ENCODE measurements at regions not wholly inside any gene's neighbourhood (a gene's known extent, or its start where the extent isn't known, plus 50 kb on each side); places are given as distances from the start of the nearest gene placed in this dataset.

GRCh38 chr9:81266674-81267073 is 422.7 kb downstream of the TLE1 start:
- no peaks in the 10 kb centered on the region for H3K79me2 ChIP-seq
- no peak overlapping the region for H3K27ac ChIP-seq
- H3K27me3 ChIP-seq: no peaks in the 10 kb centered on the region
- no peak overlapping the region for H2AFZ ChIP-seq
- H3K9me3 ChIP-seq (ENCODE audit: low read depth): no peaks in the 10 kb centered on the region
- H3K4me1 ChIP-seq (ENCODE audit: insufficient read depth): no peaks in the 10 kb centered on the region
- H3K9me2 ChIP-seq (replicated peaks; ENCODE audit: insufficient read depth): no peaks in the 10 kb centered on the region
- no peak overlapping the region for H3K4me2 ChIP-seq
- no peak for TF ChIP-seq EZH2phosphoT487 (IDR thresholded peaks at IDR 0.05; ENCODE audit: low read depth, severe bottlenecking, unreplicated experiment)
- TF ChIP-seq CTCF (IDR thresholded peaks at IDR 0.05; ENCODE audit: poor library complexity): no peak
- TF ChIP-seq EZH2 (IDR thresholded peaks at IDR 0.05; ENCODE audit: borderline replicate concordance): no peak
- no peak for DNase-seq (ENCODE audit: low spot score)
- H3K4me3 ChIP-seq: no peak overlapping the region
- H4K20me1 ChIP-seq (ENCODE audit: insufficient read depth, poor library complexity, severe bottlenecking): no peaks in the 10 kb centered on the region
- no peaks in the 10 kb centered on the region for H3K36me3 ChIP-seq (replicated peaks; ENCODE audit: insufficient read depth, low read depth)

- H3K4me1 ChIP-seq (ENCODE audit: insufficient read depth): no peaks in the 10 kb centered on the region
- H3K36me3 ChIP-seq (replicated peaks; ENCODE audit: insufficient read depth, low read depth): no peaks in the 10 kb centered on the region
- H4K20me1 ChIP-seq (ENCODE audit: insufficient read depth, poor library complexity, severe bottlenecking): no peaks in the 10 kb centered on the region
Measured at GRCh38 chr9:81266086-81266485, 423.3 kb downstream of the TLE1 start.

GRCh38 chr9:81264516-81264915 is 424.8 kb downstream of the TLE1 start:
- Histone ChIP-seq H3K27ac (no peak overlapping the region), H3K4me3 (no peak overlapping the region), H3K36me3 (replicated peaks; ENCODE audit: insufficient read depth, low read depth) (no peaks in the 10 kb centered on the region), H3K4me1 (ENCODE audit: insufficient read depth) (no peaks in the 10 kb centered on the region), H4K20me1 (ENCODE audit: insufficient read depth, poor library complexity, severe bottlenecking) (no peaks in the 10 kb centered on the region), H3K79me2 (no peaks in the 10 kb centered on the region), H3K9me3 (ENCODE audit: low read depth) (no peaks in the 10 kb centered on the region), H2AFZ (no peak overlapping the region), H3K27me3 (no peaks in the 10 kb centered on the region), H3K4me2 (no peak overlapping the region), H3K9me2 (replicated peaks; ENCODE audit: insufficient read depth) (no peaks in the 10 kb centered on the region)
- TF ChIP-seq CTCF (IDR thresholded peaks at IDR 0.05; ENCODE audit: poor library complexity) (no peak), EZH2phosphoT487 (IDR thresholded peaks at IDR 0.05; ENCODE audit: low read depth, severe bottlenecking, unreplicated experiment) (no peak), EZH2 (IDR thresholded peaks at IDR 0.05; ENCODE audit: borderline replicate concordance) (no peak)
- WGBS (ENCODE audit: low lambda C conversion rate, missing lambda C conversion rate): 63% methylated on average over 5 of the region's 5 CpGs
- DNase-seq (ENCODE audit: low spot score): peak; percentile 8

More at GRCh38 chr9:81266086-81266485, 423.3 kb downstream of the TLE1 start:
- H3K9me2 ChIP-seq (replicated peaks; ENCODE audit: insufficient read depth): no peaks in the 10 kb centered on the region
- no peak for DNase-seq (ENCODE audit: low spot score)
- H3K4me3 ChIP-seq: no peak overlapping the region
- H3K4me2 ChIP-seq: no peak overlapping the region
- H3K27ac ChIP-seq: no peak overlapping the region
- no peaks in the 10 kb centered on the region for H3K9me3 ChIP-seq (ENCODE audit: low read depth)
- no peaks in the 10 kb centered on the region for H3K27me3 ChIP-seq
- TF ChIP-seq EZH2phosphoT487 (IDR thresholded peaks at IDR 0.05; ENCODE audit: low read depth, severe bottlenecking, unreplicated experiment): no peak
- no peak for TF ChIP-seq EZH2 (IDR thresholded peaks at IDR 0.05; ENCODE audit: borderline replicate concordance)
- TF ChIP-seq CTCF (IDR thresholded peaks at IDR 0.05; ENCODE audit: poor library complexity): no peak
- no peak overlapping the region for H2AFZ ChIP-seq
- no peaks in the 10 kb centered on the region for H3K79me2 ChIP-seq
- WGBS (ENCODE audit: low lambda C conversion rate, missing lambda C conversion rate): 90% methylated on average over 2 of the region's 2 CpGs

GRCh38 chr9:81259896-81260295 is 429.5 kb downstream of the TLE1 start:
- Histone ChIP-seq H3K36me3 (replicated peaks; ENCODE audit: insufficient read depth, low read depth) (no peaks in the 10 kb centered on the region), H3K4me3 (no peak overlapping the region), H3K79me2 (no peaks in the 10 kb centered on the region), H3K4me2 (no peak overlapping the region), H3K27me3 (no peaks in the 10 kb centered on the region), H3K9me3 (ENCODE audit: low read depth) (no peaks in the 10 kb centered on the region), H4K20me1 (ENCODE audit: insufficient read depth, poor library complexity, severe bottlenecking) (no peaks in the 10 kb centered on the region), H3K4me1 (ENCODE audit: insufficient read depth) (no peaks in the 10 kb centered on the region), H3K27ac (no peak overlapping the region), H2AFZ (no peak overlapping the region), H3K9me2 (replicated peaks; ENCODE audit: insufficient read depth) (no peaks in the 10 kb centered on the region)
- DNase-seq (ENCODE audit: low spot score): no peak
- 97% methylated on average over 2 of the region's 2 CpGs for WGBS (ENCODE audit: low lambda C conversion rate, missing lambda C conversion rate)
- TF ChIP-seq CTCF (IDR thresholded peaks at IDR 0.05; ENCODE audit: poor library complexity) (no peak), EZH2phosphoT487 (IDR thresholded peaks at IDR 0.05; ENCODE audit: low read depth, severe bottlenecking, unreplicated experiment) (no peak), EZH2 (IDR thresholded peaks at IDR 0.05; ENCODE audit: borderline replicate concordance) (no peak)

All from hepatocyte (in vitro differentiated cells).